ENCODE measurements at regions not wholly inside any gene's neighbourhood (a gene's known extent, or its start where the extent isn't known, plus 50 kb on each side); places are given as distances from the start of the nearest gene placed in this dataset.

DNA sequence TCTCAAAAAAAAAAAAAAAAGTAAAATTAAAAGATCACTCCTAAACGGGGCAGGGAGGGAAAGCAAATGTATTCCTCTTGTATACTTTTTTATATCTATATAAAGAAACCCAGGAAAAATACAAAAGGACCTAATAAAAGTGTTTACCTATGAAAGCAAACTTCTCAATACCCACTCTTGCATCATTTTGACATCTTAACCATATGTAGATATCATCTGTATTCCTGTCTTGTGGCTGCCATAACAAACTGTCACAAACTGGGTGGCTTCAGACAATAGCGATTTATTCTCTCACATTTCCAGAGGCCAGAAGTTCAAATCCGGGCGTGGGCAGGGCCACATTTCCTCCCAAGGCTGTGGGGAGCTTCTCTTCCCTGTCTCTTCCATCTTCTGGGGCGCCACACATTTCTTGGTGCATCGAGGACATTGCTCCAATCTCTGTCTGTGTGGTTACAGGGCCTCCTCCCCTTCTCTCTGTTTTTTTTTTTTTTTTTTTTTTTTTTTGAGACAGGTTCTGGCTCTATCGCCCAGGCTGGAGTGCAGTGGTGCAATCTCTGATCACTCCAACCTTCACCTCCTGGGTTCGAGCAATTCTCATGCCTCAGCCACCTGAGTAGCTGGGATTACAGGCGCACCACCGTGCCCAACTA is 58.4 kb upstream of the IL17B start:
- no peak for DNase-seq (ENCODE audit: extremely low spot score in 2 of 2)
- intact Hi-C loops (cut with DNase I) = no loop called here
- peaks cover 36% of the 10 kb centered on the region for H3K4me1 ChIP-seq
- H3K4me3 ChIP-seq = no peak overlapping the region
- no peaks in the 10 kb centered on the region for H3K9me3 ChIP-seq
- H3K36me3 ChIP-seq = no peaks in the 10 kb centered on the region
- no peak overlapping the region for H3K27ac ChIP-seq
- TF ChIP-seq POLR2AphosphoS5 (IDR thresholded peaks at IDR 0.05; ENCODE audit: insufficient read depth in 1 of 2, low read depth in 1 of 2) (no peak), POLR2A (IDR thresholded peaks at IDR 0.05) (no peak)
- TF ChIP-seq, protein P1, sequence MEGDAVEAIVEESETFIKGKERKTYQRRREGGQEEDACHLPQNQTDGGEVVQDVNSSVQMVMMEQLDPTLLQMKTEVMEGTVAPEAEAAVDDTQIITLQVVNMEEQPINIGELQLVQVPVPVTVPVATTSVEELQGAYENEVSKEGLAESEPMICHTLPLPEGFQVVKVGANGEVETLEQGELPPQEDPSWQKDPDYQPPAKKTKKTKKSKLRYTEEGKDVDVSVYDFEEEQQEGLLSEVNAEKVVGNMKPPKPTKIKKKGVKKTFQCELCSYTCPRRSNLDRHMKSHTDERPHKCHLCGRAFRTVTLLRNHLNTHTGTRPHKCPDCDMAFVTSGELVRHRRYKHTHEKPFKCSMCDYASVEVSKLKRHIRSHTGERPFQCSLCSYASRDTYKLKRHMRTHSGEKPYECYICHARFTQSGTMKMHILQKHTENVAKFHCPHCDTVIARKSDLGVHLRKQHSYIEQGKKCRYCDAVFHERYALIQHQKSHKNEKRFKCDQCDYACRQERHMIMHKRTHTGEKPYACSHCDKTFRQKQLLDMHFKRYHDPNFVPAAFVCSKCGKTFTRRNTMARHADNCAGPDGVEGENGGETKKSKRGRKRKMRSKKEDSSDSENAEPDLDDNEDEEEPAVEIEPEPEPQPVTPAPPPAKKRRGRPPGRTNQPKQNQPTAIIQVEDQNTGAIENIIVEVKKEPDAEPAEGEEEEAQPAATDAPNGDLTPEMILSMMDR (IDR thresholded peaks at IDR 0.05) = no peak
- H3K27me3 ChIP-seq = no peaks in the 10 kb centered on the region

DNA sequence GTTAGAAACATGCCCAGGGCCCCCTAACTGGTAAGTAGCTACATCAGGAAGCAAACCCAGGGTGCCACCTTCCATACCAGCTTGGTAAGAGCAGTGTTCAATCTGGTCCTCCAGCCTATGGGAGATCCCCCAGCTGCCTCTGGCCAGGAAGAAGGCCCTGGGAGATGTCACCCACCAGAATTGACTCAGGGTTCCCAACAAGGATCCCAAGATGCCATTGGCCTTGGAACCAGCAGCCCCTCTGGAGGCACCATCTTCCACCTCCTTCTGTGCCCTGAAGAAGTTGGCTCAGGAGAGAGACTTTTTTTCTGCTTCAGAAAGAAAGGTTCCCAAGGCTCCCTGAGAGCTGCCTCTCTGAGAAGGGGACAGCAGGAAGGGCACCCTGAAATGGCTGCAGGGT is 56.6 kb upstream of the IL17B start:
- Histone ChIP-seq H3K4me3 (no peak overlapping the region), H3K4me1 (peaks cover 37% of the 10 kb centered on the region), H3K9me3 (no peaks in the 10 kb centered on the region), H3K36me3 (no peaks in the 10 kb centered on the region), H3K27ac (no peak overlapping the region), H3K27me3 (no peaks in the 10 kb centered on the region)
- no peak for DNase-seq (ENCODE audit: extremely low spot score in 2 of 2)
- intact Hi-C loops (cut with DNase I) = no loop called here
- TF ChIP-seq, protein P1 (IDR thresholded peaks at IDR 0.05) = no peak
- TF ChIP-seq POLR2A (IDR thresholded peaks at IDR 0.05) (no peak), POLR2AphosphoS5 (IDR thresholded peaks at IDR 0.05; ENCODE audit: insufficient read depth in 1 of 2, low read depth in 1 of 2) (no peak)

DNA sequence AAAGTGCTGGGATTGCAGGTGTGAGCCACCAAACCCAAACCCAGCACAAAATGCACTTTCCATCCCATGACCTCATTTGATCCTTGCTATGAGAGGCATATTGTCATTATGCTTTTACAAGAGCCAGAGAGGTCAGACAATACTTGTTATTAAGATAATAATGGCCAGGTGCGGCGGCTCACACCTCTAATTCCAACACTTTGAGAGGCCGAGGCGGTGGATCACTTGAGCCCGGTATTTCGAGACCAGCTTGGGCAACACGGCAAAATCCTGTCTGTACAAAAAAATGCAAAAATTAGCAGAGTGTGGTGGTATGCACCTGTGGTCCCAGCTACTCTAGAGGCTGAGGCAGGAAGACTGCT is 55.9 kb upstream of the IL17B start:
- no peak overlapping the region for H3K4me3 ChIP-seq
- H3K27ac ChIP-seq = peak overlapping the region; percentile 53
- no peak for DNase-seq (ENCODE audit: extremely low spot score in 2 of 2)
- no peaks in the 10 kb centered on the region for H3K27me3 ChIP-seq
- no peaks in the 10 kb centered on the region for H3K36me3 ChIP-seq
- H3K9me3 ChIP-seq = no peaks in the 10 kb centered on the region
- TF ChIP-seq, protein P1 (IDR thresholded peaks at IDR 0.05) = no peak
- TF ChIP-seq POLR2AphosphoS5 (IDR thresholded peaks at IDR 0.05; ENCODE audit: insufficient read depth in 1 of 2, low read depth in 1 of 2) (no peak), POLR2A (IDR thresholded peaks at IDR 0.05) (no peak)
- peaks cover 35% of the 10 kb centered on the region for H3K4me1 ChIP-seq
- intact Hi-C loops (cut with DNase I) = no loop called here

DNA sequence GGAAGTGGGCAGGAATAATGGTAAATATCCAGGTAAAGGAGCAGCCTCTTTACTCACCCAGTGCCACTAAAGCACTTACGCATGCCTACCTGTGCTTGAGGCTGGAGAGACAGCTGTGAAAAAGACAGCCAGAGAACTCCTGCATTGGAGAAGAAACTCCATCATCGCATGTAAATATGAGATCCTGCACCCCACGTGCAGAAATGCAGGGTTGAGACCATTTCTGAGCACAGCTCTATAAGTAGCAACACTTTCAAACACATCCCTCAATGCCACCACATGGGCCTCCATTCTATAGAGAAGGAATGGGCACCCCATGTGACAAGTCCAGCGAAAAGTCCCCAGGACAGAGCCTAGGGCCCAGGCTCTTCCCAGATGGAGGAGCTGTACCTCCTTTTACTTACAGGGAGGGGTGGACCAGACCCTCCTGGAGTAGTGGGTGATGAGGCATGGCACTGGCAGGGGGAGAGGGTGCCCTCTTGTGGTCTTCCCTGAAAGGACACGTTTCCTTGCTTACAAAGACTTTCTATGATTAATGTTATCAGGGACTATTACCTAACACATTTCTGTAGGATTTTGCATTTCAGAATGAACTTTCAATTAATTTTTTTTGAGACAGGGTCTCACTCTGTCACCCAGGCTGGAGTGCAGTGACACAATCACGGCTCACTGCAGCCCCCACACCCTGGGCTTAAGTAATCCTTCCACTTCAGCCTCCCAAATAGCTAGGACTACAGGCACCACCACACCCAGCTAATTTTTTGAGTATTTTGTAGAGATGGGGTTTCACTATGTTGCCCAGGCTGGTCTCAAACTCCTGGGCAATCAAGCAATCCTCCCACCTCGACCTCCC is 55.3 kb upstream of the IL17B start:
- intact Hi-C loops (cut with DNase I) = loop anchor here (5.0 kb wide), 1 partner anchor 52 kb away; no protein-coding TSS in a partner anchor
- TF ChIP-seq POLR2A (IDR thresholded peaks at IDR 0.05) (no peak), POLR2AphosphoS5 (IDR thresholded peaks at IDR 0.05; ENCODE audit: insufficient read depth in 1 of 2, low read depth in 1 of 2) (no peak)
- TF ChIP-seq, protein P1 (IDR thresholded peaks at IDR 0.05) = peak; percentile 62 to 78 (median 72)
- no peak for DNase-seq (ENCODE audit: extremely low spot score in 2 of 2)
- H3K4me1 ChIP-seq = peaks cover 38% of the 10 kb centered on the region
- no peak overlapping the region for H3K4me3 ChIP-seq
- peaks cover 0 to 6% of the 10 kb centered on the region in 2 donors for H3K36me3 ChIP-seq
- no peaks in the 10 kb centered on the region for H3K9me3 ChIP-seq
- peak overlapping the region; percentile 53 for H3K27ac ChIP-seq
- H3K27me3 ChIP-seq = no peaks in the 10 kb centered on the region

All from vagina (tissue), 2 donors.